Neuronal stem cell (in vitro differentiated cells): ENCODE measurements at regions not wholly inside any gene's neighbourhood (a gene's known extent, or its start where the extent isn't known, plus 50 kb on each side); places are given as distances from the start of the nearest gene placed in this dataset.

Experiments
- DNase-seq: peaks from one replicate; pipeline ENCODE4 v3.0.0-alpha.2; 2013; ENCODE audit warnings: low spot score
- H2AFZ ChIP-seq: one replicate; pipeline ENCODE4 v1.6.1; 2013; ENCODE audit warnings: mild to moderate bottlenecking, low read length, inconsistent platforms
- H2AK5ac ChIP-seq: 2 replicates; pipeline ENCODE4 v1.6.1; 2013; ENCODE audit warnings: low read depth, mild to moderate bottlenecking, inconsistent platforms, low read length, moderate library complexity, mixed read lengths
- H2BK120ac ChIP-seq: 2 replicates; pipeline ENCODE4 v1.6.1; 2013; ENCODE audit warnings: low read depth, mild to moderate bottlenecking, inconsistent platforms, low read length, moderate library complexity, mixed read lengths
- H2BK12ac ChIP-seq: one replicate; pipeline ENCODE4 v1.6.1; 2013; ENCODE audit warnings: low read length, inconsistent platforms
- H2BK15ac ChIP-seq: 2 replicates; pipeline ENCODE4 v1.6.1; 2013; ENCODE audit warnings: mild to moderate bottlenecking, low read length, inconsistent platforms, mixed read lengths
- H2BK5ac ChIP-seq: one replicate; pipeline ENCODE4 v1.6.1; 2013; ENCODE audit warnings: inconsistent platforms, mild to moderate bottlenecking, low read length, moderate library complexity
- H3K14ac ChIP-seq: one replicate; pipeline ENCODE4 v1.6.1; 2013; ENCODE audit warnings: low read length, inconsistent platforms
- H3K18ac ChIP-seq: 2 replicates; pipeline ENCODE4 v1.6.1; 2013; ENCODE audit warnings: low read length, inconsistent platforms
- H3K23ac ChIP-seq: 2 replicates; pipeline ENCODE4 v1.6.1; 2013; ENCODE audit warnings: low read depth, mild to moderate bottlenecking, mixed read lengths, low read length, inconsistent platforms; ENCODE audit not compliant: poor library complexity
- H3K27ac ChIP-seq: replicated peaks from 3 replicates; pipeline ENCODE4 v1.5.1; 2013; ENCODE audit warnings: low read length, inconsistent platforms
- H3K27me3 ChIP-seq, 3 experiments: 2 replicates each; pipeline ENCODE4 v1.6.1; 2013; ENCODE audit warnings: low read length in 3 of 3, mild to moderate bottlenecking in 2 of 3, inconsistent platforms in 1 of 3, low read depth in 1 of 3, mixed read lengths in 1 of 3, moderate library complexity in 1 of 3; ENCODE audit not compliant: control insufficient read depth in 3 of 3, insufficient read depth in 3 of 3
- H3K36me3 ChIP-seq, 2 donors: replicated peaks in 1 of 2; 2 replicates each; pipeline ENCODE4 v1.6.1; 2013; ENCODE audit warnings: low read length in 2 of 2; ENCODE audit not compliant: control insufficient read depth in 2 of 2, insufficient read depth in 2 of 2
- H3K4ac ChIP-seq: 2 replicates; pipeline ENCODE4 v1.6.1; 2013; ENCODE audit warnings: inconsistent platforms, mild to moderate bottlenecking, low read length, moderate library complexity
- H3K4me1 ChIP-seq, 2 donors: 1 replicate in 1 of 2; 2 replicates in 1 of 2; pipeline ENCODE4 v1.6.1; 2013; ENCODE audit warnings: low read length in 2 of 2, low read depth in 1 of 2; ENCODE audit not compliant: control insufficient read depth in 2 of 2, insufficient read depth in 1 of 2
- H3K4me2 ChIP-seq: one replicate; pipeline ENCODE4 v1.6.1; 2013; ENCODE audit warnings: mild to moderate bottlenecking, low read length, inconsistent platforms; ENCODE audit not compliant: insufficient read depth, poor library complexity, severe bottlenecking
- H3K4me3 ChIP-seq, 2 donors: 2 replicates each; pipeline ENCODE4 v1.5.1; 2013; ENCODE audit warnings: low read length in 2 of 2, mild to moderate bottlenecking in 2 of 2, inconsistent platforms in 1 of 2, moderate library complexity in 1 of 2
- H3K79me1 ChIP-seq: one replicate; pipeline ENCODE4 v1.6.1; 2013; ENCODE audit warnings: low read depth, mild to moderate bottlenecking, inconsistent platforms, low read length, moderate library complexity
- H3K9ac ChIP-seq: one replicate; pipeline ENCODE4 v1.6.1; 2013; ENCODE audit warnings: mild to moderate bottlenecking, low read depth, low read length, inconsistent platforms; ENCODE audit not compliant: poor library complexity
- H3K9me3 ChIP-seq, 2 donors: replicated peaks in 1 of 2; 2 replicates each; pipeline versions ENCODE3 to v1.6.1; 2013; ENCODE audit warnings: low read length in 2 of 2, mild to moderate bottlenecking in 2 of 2, inconsistent platforms in 1 of 2, low read depth in 1 of 2, mixed read lengths in 1 of 2, moderate library complexity in 1 of 2; ENCODE audit not compliant: control insufficient read depth in 2 of 2, insufficient read depth in 1 of 2
- H4K8ac ChIP-seq: one replicate; pipeline ENCODE4 v1.6.1; 2013; ENCODE audit warnings: low read depth, mild to moderate bottlenecking, inconsistent platforms, low read length, moderate library complexity
- H4K91ac ChIP-seq: one replicate; pipeline ENCODE4 v1.6.1; 2013; ENCODE audit warnings: low read length, low read depth, mild to moderate bottlenecking, inconsistent platforms; ENCODE audit not compliant: poor library complexity
- WGBS, 2 donors: extraction: QIAGEN DNeasy Blood & Tissue Kit; methylation state at CpG; one replicate each; pipeline ENCODE4 v1.1.7; 2013; ENCODE audit warnings: missing lambda C conversion rate in 2 of 2, mixed read lengths in 1 of 2; ENCODE audit not compliant: insufficient read length in 2 of 2, insufficient replicate concordance in 1 of 2; ENCODE audit errors: extremely low coverage in 2 of 2; 5-methylcytosine and 5-hydroxymethylcytosine counted together

- H3K27ac ChIP-seq = no peak overlapping the region
- H2BK12ac ChIP-seq = no peak overlapping the region
- H3K4me2 ChIP-seq = no peak overlapping the region
- H4K8ac ChIP-seq = no peak overlapping the region
- no CpG with 5 or more reads among the region's 5 CpGs for WGBS, 2 donors
- H3K4me3 ChIP-seq = no peak overlapping the region
- H2BK5ac ChIP-seq = no peak overlapping the region
- no peak overlapping the region for H2AFZ ChIP-seq
- no peak overlapping the region for H3K14ac ChIP-seq
- H3K79me1 ChIP-seq = no peaks in the 10 kb centered on the region
- H3K4me1 ChIP-seq = no peaks in the 10 kb centered on the region
- no peaks in the 10 kb centered on the region for H3K27me3 ChIP-seq
- no peak overlapping the region for H3K4ac ChIP-seq
- no peak overlapping the region for H3K9ac ChIP-seq
- H3K23ac ChIP-seq = no peak overlapping the region
- no peak overlapping the region for H3K18ac ChIP-seq
- no peak for DNase-seq
- no peak overlapping the region for H2AK5ac ChIP-seq
- no peaks in the 10 kb centered on the region for H3K9me3 ChIP-seq
- no peak overlapping the region for H2BK15ac ChIP-seq
- no peak overlapping the region for H4K91ac ChIP-seq
- no peaks in the 10 kb centered on the region for H3K36me3 ChIP-seq
- no peak overlapping the region for H2BK120ac ChIP-seq
These were observed 268.3 kb upstream of the SEL1L start for GRCh38 chr14:81801921-81802320.

- Histone ChIP-seq H2BK5ac (no peak overlapping the region), H3K36me3 (no peaks in the 10 kb centered on the region), H2AFZ (no peak overlapping the region), H3K4me1 (no peaks in the 10 kb centered on the region), H3K14ac (no peak overlapping the region), H3K18ac (no peak overlapping the region), H3K4me3 (no peak overlapping the region), H3K27ac (no peak overlapping the region), H4K8ac (no peak overlapping the region), H4K91ac (no peak overlapping the region), H3K27me3 (no peaks in the 10 kb centered on the region), H3K9me3 (no peaks in the 10 kb centered on the region), H3K23ac (no peak overlapping the region), H2BK15ac (no peak overlapping the region), H2BK120ac (no peak overlapping the region), H3K79me1 (no peaks in the 10 kb centered on the region), H3K4me2 (no peak overlapping the region), H2BK12ac (no peak overlapping the region), H3K4ac (no peak overlapping the region), H2AK5ac (no peak overlapping the region), H3K9ac (no peak overlapping the region)
- DNase-seq = no peak
- WGBS, 2 donors = no CpG with 5 or more reads among the region's 2 CpGs
These were observed 268.7 kb upstream of the SEL1L start for GRCh38 chr14:81802341-81802740.

- Histone ChIP-seq H3K14ac (no peak overlapping the region), H4K91ac (no peak overlapping the region), H3K18ac (no peak overlapping the region), H3K27me3 (no peaks in the 10 kb centered on the region), H2BK15ac (no peak overlapping the region), H4K8ac (no peak overlapping the region), H2BK5ac (no peak overlapping the region), H3K4me3 (no peak overlapping the region), H3K9ac (no peak overlapping the region), H3K9me3 (no peaks in the 10 kb centered on the region), H3K4ac (no peak overlapping the region), H2BK12ac (no peak overlapping the region), H3K79me1 (no peaks in the 10 kb centered on the region), H3K4me2 (no peak overlapping the region), H3K4me1 (no peaks in the 10 kb centered on the region), H2AK5ac (no peak overlapping the region), H3K36me3 (no peaks in the 10 kb centered on the region), H3K23ac (no peak overlapping the region), H2BK120ac (no peak overlapping the region), H3K27ac (no peak overlapping the region), H2AFZ (no peak overlapping the region)
- no CpG with 5 or more reads among the region's 2 CpGs for WGBS, 2 donors
- DNase-seq = no peak
These were observed 272.1 kb upstream of the SEL1L start for GRCh38 chr14:81805785-81806184.

- H3K4me2 ChIP-seq = no peak overlapping the region
- H2AFZ ChIP-seq = no peak overlapping the region
- no peak overlapping the region for H2BK15ac ChIP-seq
- no peak overlapping the region for H2BK120ac ChIP-seq
- H3K79me1 ChIP-seq = no peaks in the 10 kb centered on the region
- H3K9me3 ChIP-seq = no peaks in the 10 kb centered on the region
- H3K27me3 ChIP-seq = no peaks in the 10 kb centered on the region
- H2BK12ac ChIP-seq = no peak overlapping the region
- no peak overlapping the region for H3K23ac ChIP-seq
- no peak overlapping the region for H3K14ac ChIP-seq
- H3K27ac ChIP-seq = no peak overlapping the region
- H4K8ac ChIP-seq = no peak overlapping the region
- no peak overlapping the region for H3K18ac ChIP-seq
- H3K4me3 ChIP-seq = no peak overlapping the region
- no peak overlapping the region for H2AK5ac ChIP-seq
- no peak for DNase-seq
- H2BK5ac ChIP-seq = no peak overlapping the region
- H3K9ac ChIP-seq = no peak overlapping the region
- no peaks in the 10 kb centered on the region for H3K36me3 ChIP-seq
- no peak overlapping the region for H3K4ac ChIP-seq
- no peak overlapping the region for H4K91ac ChIP-seq
- no CpG with 5 or more reads among the region's 7 CpGs for WGBS, 2 donors
- no peaks in the 10 kb centered on the region for H3K4me1 ChIP-seq
These were observed 278.1 kb upstream of the SEL1L start for GRCh38 chr14:81811705-81812269.
